ENCODE measurements at regions not wholly inside any gene's neighbourhood (a gene's known extent, or its start where the extent isn't known, plus 50 kb on each side); places are given as distances from the start of the nearest gene placed in this dataset.
"Not testable (repeated sequence)": the region's sequence is repeated elsewhere in the genome, so short reads cannot be mapped to it uniquely, and the experiment has no call there.

GRCh38 chr1:213457733-213458132 lies 406.7 kb downstream of the RPS6KC1 start:
- Histone ChIP-seq H3K9me3 (no peaks in the 10 kb centered on the region), H3K27ac (no peak overlapping the region), H3K4me1 (peaks cover 12% of the 10 kb centered on the region), H3K36me3 (no peaks in the 10 kb centered on the region), H3K27me3 (no peaks in the 10 kb centered on the region), H3K4me3 (no peak overlapping the region)
- TF ChIP-seq POLR2A (IDR thresholded peaks at IDR 0.05) = no peak
- no peak for TF ChIP-seq CTCF (IDR thresholded peaks at IDR 0.05)
- no peak for TF ChIP-seq POLR2AphosphoS5 (IDR thresholded peaks at IDR 0.05; ENCODE audit: insufficient read depth in 1 of 2, low read depth in 1 of 2)
- no peak for DNase-seq (ENCODE audit: extremely low spot score in 2 of 2)
- intact Hi-C loops (cut with DNase I) = no loop called here

GRCh38 chr1:213462374-213462773 lies 411.3 kb downstream of the RPS6KC1 start:
- H3K4me1 ChIP-seq; H3K4me3 ChIP-seq; H3K27ac ChIP-seq; DNase-seq (ENCODE audit: extremely low spot score in 2 of 2); H3K9me3 ChIP-seq; intact Hi-C loops (cut with DNase I); H3K27me3 ChIP-seq; H3K36me3 ChIP-seq: not testable (repeated sequence)

DNA sequence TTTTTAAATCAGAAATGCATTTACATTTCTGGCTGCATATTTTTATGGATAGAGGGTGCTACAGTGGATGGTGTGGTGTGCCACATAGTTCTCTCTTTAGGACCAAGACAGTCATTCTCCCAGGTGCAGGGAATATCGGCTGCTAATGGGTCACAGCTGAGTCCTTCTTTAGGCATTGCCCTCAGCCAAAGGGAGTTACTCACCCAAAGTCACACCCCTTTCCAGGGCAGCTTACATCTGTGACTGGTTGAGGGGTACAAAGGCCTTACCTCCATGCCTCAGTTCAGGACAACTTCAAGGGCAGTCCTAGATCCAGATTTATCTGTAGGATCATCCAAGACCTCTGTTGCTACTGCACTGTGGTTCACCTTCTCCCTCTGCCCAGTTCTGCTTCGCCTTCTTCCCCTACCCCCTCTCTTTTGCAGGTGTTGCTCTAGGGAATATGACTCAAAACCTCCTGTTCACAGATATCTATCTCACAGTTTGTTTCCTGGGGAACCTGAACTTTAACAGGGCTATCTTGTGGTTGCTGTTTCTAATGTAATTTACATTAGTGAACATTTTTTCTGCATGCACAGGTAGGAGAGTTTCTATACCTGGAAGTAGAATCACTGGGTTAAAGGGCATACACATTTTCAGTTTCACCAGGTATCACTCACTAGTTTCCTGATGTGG lies 413.9 kb downstream of the RPS6KC1 start:
- Histone ChIP-seq H3K4me1 (no peaks in the 10 kb centered on the region), H3K27me3 (no peaks in the 10 kb centered on the region), H3K36me3 (no peaks in the 10 kb centered on the region), H3K27ac (no peak overlapping the region), H3K4me3 (no peak overlapping the region), H3K9me3 (no peaks in the 10 kb centered on the region)
- TF ChIP-seq POLR2AphosphoS5 (IDR thresholded peaks at IDR 0.05; ENCODE audit: insufficient read depth in 1 of 2, low read depth in 1 of 2) (no peak), POLR2A (IDR thresholded peaks at IDR 0.05) (no peak), CTCF (IDR thresholded peaks at IDR 0.05) (no peak)
- DNase-seq (ENCODE audit: extremely low spot score in 2 of 2) = no peak
- intact Hi-C loops (cut with DNase I) = no loop called here

GRCh38 chr1:213466541-213466940 lies 415.5 kb downstream of the RPS6KC1 start:
- Histone ChIP-seq H3K36me3 (no peaks in the 10 kb centered on the region), H3K27me3 (no peaks in the 10 kb centered on the region), H3K9me3 (no peaks in the 10 kb centered on the region), H3K4me3 (no peak overlapping the region), H3K27ac (no peak overlapping the region), H3K4me1 (no peaks in the 10 kb centered on the region)
- TF ChIP-seq POLR2AphosphoS5 (IDR thresholded peaks at IDR 0.05; ENCODE audit: insufficient read depth in 1 of 2, low read depth in 1 of 2) (no peak), POLR2A (IDR thresholded peaks at IDR 0.05) (no peak), CTCF (IDR thresholded peaks at IDR 0.05) (no peak)
- intact Hi-C loops (cut with DNase I) = no loop called here
- DNase-seq (ENCODE audit: extremely low spot score in 2 of 2) = no peak

- H3K27ac ChIP-seq = no peak overlapping the region
- H3K9me3 ChIP-seq = no peaks in the 10 kb centered on the region
- DNase-seq (ENCODE audit: extremely low spot score in 2 of 2) = no peak
- no peaks in the 10 kb centered on the region for H3K27me3 ChIP-seq
- H3K36me3 ChIP-seq = no peaks in the 10 kb centered on the region
- H3K4me3 ChIP-seq = no peak overlapping the region
- TF ChIP-seq POLR2A (IDR thresholded peaks at IDR 0.05) = no peak
- no peak for TF ChIP-seq CTCF (IDR thresholded peaks at IDR 0.05)
- TF ChIP-seq POLR2AphosphoS5 (IDR thresholded peaks at IDR 0.05; ENCODE audit: insufficient read depth in 1 of 2, low read depth in 1 of 2) = no peak
- intact Hi-C loops (cut with DNase I) = no loop called here
- H3K4me1 ChIP-seq = no peaks in the 10 kb centered on the region
These were observed 423.0 kb downstream of the RPS6KC1 start for GRCh38 chr1:213474054-213474453.
